SH-SY5Y (cell line): ENCODE measurements at regions not wholly inside any gene's neighbourhood (a gene's known extent, or its start where the extent isn't known, plus 50 kb on each side); places are given as distances from the start of the nearest gene placed in this dataset.

Experiments used
- GATA2 ChIP-seq: IDR thresholded peaks from 2 replicates; pipeline ENCODE4 v1.6.1; 2011; ENCODE audit warnings: mild to moderate bottlenecking, low read depth, low read length
- GATA3 ChIP-seq: IDR thresholded peaks from 2 replicates; pipeline ENCODE4 v1.6.1; 2011; ENCODE audit warnings: low read depth, mild to moderate bottlenecking, low read length, moderate library complexity

GRCh38 chr11:37313266-37313665, 715.2 kb upstream of the RAG2 start:
- TF ChIP-seq GATA2 (no peak), GATA3 (no peak)
